ENCODE measurements at regions not wholly inside any gene's neighbourhood (a gene's known extent, or its start where the extent isn't known, plus 50 kb on each side); places are given as distances from the start of the nearest gene placed in this dataset.

DNA sequence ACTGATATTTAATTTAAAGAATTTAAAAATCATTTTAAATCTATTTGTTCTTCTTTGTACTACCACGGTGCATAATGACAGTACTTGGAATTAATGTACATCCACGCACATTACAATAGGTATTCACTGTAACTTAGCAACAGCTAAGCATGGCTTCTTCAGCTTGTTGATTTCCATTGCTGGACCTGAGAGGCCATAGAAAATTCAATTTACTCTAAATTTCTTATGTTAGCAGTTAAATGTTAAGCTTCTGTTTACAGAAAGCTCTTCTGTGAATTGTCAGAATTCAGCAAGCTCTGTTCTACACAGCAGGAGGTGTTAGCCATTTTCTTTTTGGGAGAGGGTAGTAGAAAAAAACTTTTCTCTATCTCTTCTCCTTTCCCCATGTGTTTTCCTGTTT, 1149.3 kb upstream of the CDH2 start:
- ChIA-PET CTCF (no interaction called here), RAD21 (ENCODE audit: unreplicated experiment) (no interaction called here), POLR2A (no interaction called here), SMC1A (ENCODE audit: uncharacterized antibody, unreplicated experiment) (interaction anchor here (0.7 kb wide), 1 partner anchor 141 kb away, joined by 3 read pairs; no protein-coding TSS in a partner anchor)
- H3K79me2 ChIP-seq (ENCODE audit: control insufficient read depth, insufficient read depth, low read length), result no peaks in the 10 kb centered on the region
- WGBS (ENCODE audit: insufficient coverage, insufficient replicate concordance, low lambda C conversion rate, missing lambda C conversion rate), result 0% methylated on average over 2 of the region's 2 CpGs
- FAIRE-seq (no peak), DNase-seq (ENCODE audit: low read depth, low spot score) (no peak), ATAC-seq (no peak)
- no peaks in the 10 kb centered on the region for H3K9me3 ChIP-seq (replicated peaks; ENCODE audit: control insufficient read depth, insufficient read depth, low read length)
- TF ChIP-seq SREBF2 (IDR thresholded peaks at IDR 0.05; ENCODE audit: low read length) (no peak), STAT3 (IDR thresholded peaks at IDR 0.05; ENCODE audit: low read depth, low read length) (no peak), BCLAF1 (IDR thresholded peaks at IDR 0.05) (no peak), E2F8 (IDR thresholded peaks at IDR 0.05; ENCODE audit: low read depth, partially characterized antibody) (no peak), CREB1 (IDR thresholded peaks at IDR 0.05; ENCODE audit: low read depth) (no peak), SMAD1 (IDR thresholded peaks at IDR 0.05; ENCODE audit: low read depth, partially characterized antibody) (no peak), CUX1 (IDR thresholded peaks at IDR 0.05; ENCODE audit: insufficient replicate concordance, low read depth, low read length) (no peak), WRNIP1 (IDR thresholded peaks at IDR 0.05; ENCODE audit: borderline replicate concordance, low read depth, low read length) (no peak), NR2C1 (IDR thresholded peaks at IDR 0.05) (no peak), TARDBP (IDR thresholded peaks at IDR 0.05; ENCODE audit: borderline replicate concordance) (no peak), RELA (IDR thresholded peaks at IDR 0.05; ENCODE audit: borderline replicate concordance, partially characterized antibody) (no peak), JUNB (IDR thresholded peaks at IDR 0.05) (no peak), CHD2 (IDR thresholded peaks at IDR 0.05; ENCODE audit: borderline replicate concordance, low read depth, low read length) (no peak)
- in situ Hi-C loops (cut with MboI), result no loop called here
- H4K20me1 ChIP-seq (ENCODE audit: control insufficient read depth, insufficient read depth), result no peaks in the 10 kb centered on the region
- H3K27ac ChIP-seq (ENCODE audit: control insufficient read depth, insufficient read depth), result no peak overlapping the region
- no peak overlapping the region for H3K9ac ChIP-seq (ENCODE audit: control insufficient read depth, insufficient read depth, low read length)
- no TSS peak for BruUV-seq (replicated peaks)
- intact Hi-C loops (cut with micrococcal nuclease; ENCODE audit: unreplicated experiment), result no loop called here
- no peak overlapping the region for H2AFZ ChIP-seq (ENCODE audit: control insufficient read depth, low read depth, low read length)
- no peak overlapping the region for H3K4me2 ChIP-seq (ENCODE audit: control insufficient read depth, insufficient read depth)
- no peaks in the 10 kb centered on the region for H3K36me3 ChIP-seq (ENCODE audit: control insufficient read depth in 2 of 2, insufficient read depth in 2 of 2, low read length in 1 of 2)
- H3K27me3 ChIP-seq (replicated peaks in 1 of 2; ENCODE audit: control insufficient read depth in 2 of 2, insufficient read depth in 2 of 2, low read length in 1 of 2), result no peaks in the 10 kb centered on the region
- H3K4me1 ChIP-seq (ENCODE audit: control insufficient read depth, insufficient read depth, low read length), result no peaks in the 10 kb centered on the region
- H3K4me3 ChIP-seq, result no peak overlapping the region
